Nephron (organoid): ENCODE measurements at regions not wholly inside any gene's neighbourhood (a gene's known extent, or its start where the extent isn't known, plus 50 kb on each side); places are given as distances from the start of the nearest gene placed in this dataset.
A peak's percentile ranks its signal among the peaks of the same experiment; 100 is the strongest.
"Not testable (repeated sequence)": the region's sequence is repeated elsewhere in the genome, so short reads cannot be mapped to it uniquely, and the experiment has no call there.

Experiments used
- H3K27ac Mint-ChIP-seq, 3 experiments: 2 replicates each; pipeline ENCODE4 v1.8.0; 2020; ENCODE audit warnings: mixed read lengths in 3 of 3, mild to moderate bottlenecking in 2 of 3, moderate library complexity in 1 of 3
- H3K27me3 Mint-ChIP-seq: 2 replicates; pipeline ENCODE4 v1.8.0; 2021; ENCODE audit warnings: low read depth, mild to moderate bottlenecking, moderate library complexity, mixed read lengths
- H3K36me3 Mint-ChIP-seq: 2 replicates; pipeline ENCODE4 v1.8.0; 2020; ENCODE audit warnings: low read depth, mixed read lengths
- H3K4me1 Mint-ChIP-seq: 2 replicates; pipeline ENCODE4 v1.8.0; 2020; ENCODE audit warnings: mixed read lengths
- H3K4me3 Mint-ChIP-seq, 3 experiments: 2 replicates each; pipeline ENCODE4 v1.8.0; 2020; ENCODE audit warnings: mild to moderate bottlenecking in 3 of 3, mixed read lengths in 3 of 3, moderate library complexity in 2 of 3
- H3K9me3 Mint-ChIP-seq: 2 replicates; pipeline ENCODE4 v1.8.0; 2020; ENCODE audit warnings: mixed read lengths
- CTCF ChIP-seq, 3 experiments: fragments of 200-600 bp; sonication (generic); IDR thresholded peaks; one replicate each; pipeline ENCODE4 v1.5.0; 2021; ENCODE audit warnings: antibody characterized with exemption in 3 of 3; ENCODE audit not compliant: unreplicated experiment in 3 of 3

GRCh38 chr9:106785200-106785599 lies 77.8 kb upstream of the ZNF462 start:
- Mint-ChIP-seq H3K4me3 (no peak overlapping the region), H3K27me3 (no peaks in the 10 kb centered on the region), H3K27ac (no peak overlapping the region), H3K36me3 (no peaks in the 10 kb centered on the region), H3K9me3 (no peaks in the 10 kb centered on the region), H3K4me1 (no peaks in the 10 kb centered on the region)
- TF ChIP-seq CTCF (IDR thresholded peaks at IDR 0.05; ENCODE audit: unreplicated experiment in 3 of 3), result no peak

- not testable (repeated sequence) for H3K9me3 Mint-ChIP-seq, H3K4me3 Mint-ChIP-seq, H3K4me1 Mint-ChIP-seq, H3K27ac Mint-ChIP-seq, H3K36me3 Mint-ChIP-seq, H3K27me3 Mint-ChIP-seq
Measured at GRCh38 chr9:106788021-106788420, 74.9 kb upstream of the ZNF462 start.

GRCh38 chr9:106795031-106795430 lies 67.9 kb upstream of the ZNF462 start:
- TF ChIP-seq CTCF (IDR thresholded peaks at IDR 0.05; ENCODE audit: unreplicated experiment in 3 of 3), result no peak
- no peaks in the 10 kb centered on the region for H3K27me3 Mint-ChIP-seq
- peaks cover 4% of the 10 kb centered on the region for H3K9me3 Mint-ChIP-seq
- no peak overlapping the region for H3K4me3 Mint-ChIP-seq
- peak overlapping the region in 2 of 3 experiments; percentile 13 to 39 for H3K27ac Mint-ChIP-seq
- no peaks in the 10 kb centered on the region for H3K36me3 Mint-ChIP-seq
- H3K4me1 Mint-ChIP-seq, result peaks cover 16% of the 10 kb centered on the region

- H3K27me3 Mint-ChIP-seq, result no peaks in the 10 kb centered on the region
- H3K27ac Mint-ChIP-seq, result peak overlapping the region in 1 of 3 experiments; percentile 28
- no peak overlapping the region for H3K4me3 Mint-ChIP-seq
- peaks cover 16% of the 10 kb centered on the region for H3K4me1 Mint-ChIP-seq
- H3K36me3 Mint-ChIP-seq, result no peaks in the 10 kb centered on the region
- H3K9me3 Mint-ChIP-seq, result peaks cover 4% of the 10 kb centered on the region
- no peak for TF ChIP-seq CTCF (IDR thresholded peaks at IDR 0.05; ENCODE audit: unreplicated experiment in 3 of 3)
Measured at GRCh38 chr9:106796771-106797170, 66.2 kb upstream of the ZNF462 start.

- Mint-ChIP-seq H3K27me3 (no peaks in the 10 kb centered on the region), H3K27ac (no peak overlapping the region), H3K9me3 (peaks cover 4% of the 10 kb centered on the region), H3K4me3 (no peak overlapping the region), H3K4me1 (peaks cover 16% of the 10 kb centered on the region), H3K36me3 (no peaks in the 10 kb centered on the region)
- TF ChIP-seq CTCF (IDR thresholded peaks at IDR 0.05; ENCODE audit: unreplicated experiment in 3 of 3), result no peak
Measured at GRCh38 chr9:106797299-106797698, 65.7 kb upstream of the ZNF462 start.

- H3K4me1 Mint-ChIP-seq, result peaks cover 16% of the 10 kb centered on the region
- H3K27me3 Mint-ChIP-seq, result no peaks in the 10 kb centered on the region
- H3K36me3 Mint-ChIP-seq, result no peaks in the 10 kb centered on the region
- no peak overlapping the region for H3K4me3 Mint-ChIP-seq
- TF ChIP-seq CTCF (IDR thresholded peaks at IDR 0.05; ENCODE audit: unreplicated experiment in 3 of 3), result no peak
- H3K9me3 Mint-ChIP-seq, result peaks cover 4% of the 10 kb centered on the region
- peak overlapping the region; percentile 50 to 65 (median 63) for H3K27ac Mint-ChIP-seq
Measured at GRCh38 chr9:106798016-106798799, 64.8 kb upstream of the ZNF462 start.
